ENCODE measurements at regions not wholly inside any gene's neighbourhood (a gene's known extent, or its start where the extent isn't known, plus 50 kb on each side); places are given as distances from the start of the nearest gene placed in this dataset.
"Not testable (repeated sequence)": the region's sequence is repeated elsewhere in the genome, so short reads cannot be mapped to it uniquely, and the experiment has no call there.

DNA sequence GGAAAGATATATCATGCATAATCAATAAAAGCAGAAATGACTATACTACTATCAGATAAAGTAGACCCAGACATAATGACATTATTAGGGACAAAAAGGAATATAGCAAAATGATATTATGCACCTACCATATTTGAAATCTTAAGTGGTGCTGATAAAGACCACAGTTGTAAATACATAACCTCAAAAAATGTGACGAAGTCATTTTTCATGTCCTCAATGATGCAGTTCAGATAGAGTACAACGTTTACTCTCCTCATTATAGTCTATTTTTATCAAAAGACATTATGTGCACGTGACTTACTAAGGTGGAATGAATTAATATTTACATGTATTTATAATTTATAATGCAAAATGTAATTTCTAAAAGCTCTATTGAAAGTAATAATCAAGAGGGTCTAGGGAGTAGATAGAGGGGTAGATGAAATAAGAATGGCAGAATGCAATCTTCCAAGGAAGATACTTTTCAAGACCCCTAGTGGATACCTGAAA is 61.7 kb upstream of the TNFSF4 start:
- Histone ChIP-seq H3K27me3 (replicated peaks; ENCODE audit: control insufficient read depth, insufficient read depth, low read length) (no peaks in the 10 kb centered on the region), H3K9me3 (no peaks in the 10 kb centered on the region), H3K4me1 (peaks cover 9% of the 10 kb centered on the region; the same call in 1 of the 2 replicates), H3K4me3 (ENCODE audit: low read depth, low read length) (no peak overlapping the region), H3K36me3 (ENCODE audit: control insufficient read depth, insufficient read depth, low read length) (no peaks in the 10 kb centered on the region)
- TF ChIP-seq CTCF (IDR thresholded peaks at IDR 0.05; ENCODE audit: insufficient read depth in 1 of 2, low read depth in 1 of 2, low read length in 1 of 2, severe bottlenecking in 1 of 2, unreplicated experiment in 1 of 2) = no peak
- BruUV-seq (replicated peaks) = no TSS peak
- Mint-ChIP-seq H3K4me3 (ENCODE audit: unreplicated experiment) (no peak overlapping the region), H3K27me3 (ENCODE audit: insufficient read depth, unreplicated experiment) (no peaks in the 10 kb centered on the region), H3K9me3 (ENCODE audit: unreplicated experiment) (peaks cover 15% of the 10 kb centered on the region), H3K36me3 (ENCODE audit: insufficient read depth, unreplicated experiment) (no peaks in the 10 kb centered on the region), H3K4me1 (ENCODE audit: low read depth, unreplicated experiment) (peaks cover 9% of the 10 kb centered on the region), H3K27ac (ENCODE audit: unreplicated experiment) (no peak overlapping the region)
- CTCF ChIA-PET = no interaction called here
- DNase-seq = no peak
- POLR2A ChIA-PET = no interaction called here
- intact Hi-C loops (cut with micrococcal nuclease; ENCODE audit: unreplicated experiment) = no loop called here

DNA sequence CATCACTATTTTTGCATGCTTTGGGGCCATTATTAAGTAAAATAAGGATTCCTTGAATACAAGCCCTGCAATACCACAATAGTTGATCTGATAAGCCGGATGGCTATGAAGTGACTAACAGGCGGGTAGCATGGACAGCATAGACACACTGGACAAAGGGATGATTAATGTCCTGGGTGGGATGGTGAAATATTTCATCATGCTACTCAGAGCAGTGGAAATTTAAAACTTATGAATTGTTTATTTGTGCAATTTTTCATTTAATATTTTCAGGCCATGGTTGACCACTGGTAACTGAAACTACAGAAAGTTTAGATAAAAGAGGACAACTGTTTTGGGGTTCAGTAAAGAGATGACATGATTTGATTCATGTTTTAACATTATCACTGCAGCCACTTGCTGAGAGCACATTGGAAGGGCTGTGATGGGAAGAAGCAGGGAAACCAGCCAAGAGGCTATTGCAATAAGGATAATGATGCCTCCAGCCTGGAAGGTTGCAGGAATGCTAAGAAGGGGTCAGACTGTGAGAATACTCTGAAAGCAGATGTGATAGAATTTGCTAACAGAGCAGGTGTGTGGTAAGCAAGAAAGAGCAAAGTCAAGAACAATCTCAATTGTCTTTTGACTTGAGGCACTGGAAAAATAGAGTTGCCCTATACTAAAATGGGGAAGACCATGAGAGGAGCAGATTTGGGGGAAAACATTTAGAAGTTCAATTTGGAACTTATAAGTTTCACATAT is 62.5 kb upstream of the TNFSF4 start:
- H3K9me3 Mint-ChIP-seq (ENCODE audit: unreplicated experiment) = peaks cover 15% of the 10 kb centered on the region
- H3K27ac Mint-ChIP-seq (ENCODE audit: unreplicated experiment) = peak overlapping the region; percentile 48
- H3K36me3 Mint-ChIP-seq (ENCODE audit: insufficient read depth, unreplicated experiment) = no peaks in the 10 kb centered on the region
- DNase-seq = peak in 1 of 2 experiments; percentile 12
- ChIA-PET POLR2A (no interaction called here), CTCF (no interaction called here)
- Histone ChIP-seq H3K4me1 (peaks cover 9% of the 10 kb centered on the region; the same call in 1 of the 2 replicates), H3K4me3 (ENCODE audit: low read depth, low read length) (no peak overlapping the region), H3K27me3 (replicated peaks; ENCODE audit: control insufficient read depth, insufficient read depth, low read length) (no peaks in the 10 kb centered on the region), H3K9me3 (no peaks in the 10 kb centered on the region), H3K36me3 (ENCODE audit: control insufficient read depth, insufficient read depth, low read length) (no peaks in the 10 kb centered on the region)
- intact Hi-C loops (cut with micrococcal nuclease; ENCODE audit: unreplicated experiment) = no loop called here
- no TSS peak for BruUV-seq (replicated peaks)
- H3K4me1 Mint-ChIP-seq (ENCODE audit: low read depth, unreplicated experiment) = peaks cover 9% of the 10 kb centered on the region
- no peaks in the 10 kb centered on the region for H3K27me3 Mint-ChIP-seq (ENCODE audit: insufficient read depth, unreplicated experiment)
- TF ChIP-seq CTCF (IDR thresholded peaks at IDR 0.05; ENCODE audit: insufficient read depth in 1 of 2, low read depth in 1 of 2, low read length in 1 of 2, severe bottlenecking in 1 of 2, unreplicated experiment in 1 of 2) = no peak
- H3K4me3 Mint-ChIP-seq (ENCODE audit: unreplicated experiment) = no peak overlapping the region

- H3K27me3 Mint-ChIP-seq (ENCODE audit: insufficient read depth, unreplicated experiment) = no peaks in the 10 kb centered on the region
- ChIA-PET CTCF (no interaction called here), POLR2A (no interaction called here)
- Histone ChIP-seq H3K4me1 (peaks cover 9% of the 10 kb centered on the region; the same call in 1 of the 2 replicates), H3K9me3 (no peaks in the 10 kb centered on the region), H3K4me3 (ENCODE audit: low read depth, low read length) (no peak overlapping the region), H3K36me3 (ENCODE audit: control insufficient read depth, insufficient read depth, low read length) (no peaks in the 10 kb centered on the region), H3K27me3 (replicated peaks; ENCODE audit: control insufficient read depth, insufficient read depth, low read length) (no peaks in the 10 kb centered on the region)
- intact Hi-C loops (cut with micrococcal nuclease; ENCODE audit: unreplicated experiment) = no loop called here
- H3K9me3 Mint-ChIP-seq (ENCODE audit: unreplicated experiment) = peaks cover 15% of the 10 kb centered on the region
- no peak overlapping the region for H3K4me3 Mint-ChIP-seq (ENCODE audit: unreplicated experiment)
- H3K36me3 Mint-ChIP-seq (ENCODE audit: insufficient read depth, unreplicated experiment) = no peaks in the 10 kb centered on the region
- H3K4me1 Mint-ChIP-seq (ENCODE audit: low read depth, unreplicated experiment) = peaks cover 9% of the 10 kb centered on the region
- no TSS peak for BruUV-seq (replicated peaks)
- no peak overlapping the region for H3K27ac Mint-ChIP-seq (ENCODE audit: unreplicated experiment)
- DNase-seq = no peak
- no peak for TF ChIP-seq CTCF (IDR thresholded peaks at IDR 0.05; ENCODE audit: insufficient read depth in 1 of 2, low read depth in 1 of 2, low read length in 1 of 2, severe bottlenecking in 1 of 2, unreplicated experiment in 1 of 2)
Measured at GRCh38 chr1:173270243-173270642, 63.1 kb upstream of the TNFSF4 start.

DNA sequence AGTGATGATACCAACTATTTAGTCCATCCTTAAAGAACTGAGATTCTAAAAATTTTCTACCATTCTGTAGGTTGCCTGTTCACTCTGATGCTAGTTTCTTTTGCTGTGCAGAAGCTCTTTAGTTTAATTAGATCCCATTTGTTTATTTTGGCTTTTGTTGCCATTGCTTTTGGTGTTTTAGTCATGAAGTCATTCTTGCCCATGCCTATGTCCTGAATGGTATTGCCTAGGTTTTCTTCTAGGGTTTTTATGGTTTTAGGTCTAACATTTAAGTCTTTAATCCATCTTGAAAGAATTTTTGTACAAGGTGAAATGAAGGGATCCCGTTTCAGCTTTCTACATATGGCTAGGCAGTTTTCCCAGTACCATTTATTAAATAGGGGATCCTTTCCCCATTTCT is 63.9 kb upstream of the TNFSF4 start:
- DNase-seq; CTCF ChIA-PET; H3K27me3 Mint-ChIP-seq (ENCODE audit: insufficient read depth, unreplicated experiment); H3K4me1 Mint-ChIP-seq (ENCODE audit: low read depth, unreplicated experiment); H3K27ac Mint-ChIP-seq (ENCODE audit: unreplicated experiment); H3K4me3 Mint-ChIP-seq (ENCODE audit: unreplicated experiment); H3K9me3 ChIP-seq; POLR2A ChIA-PET; H3K36me3 ChIP-seq (ENCODE audit: control insufficient read depth, insufficient read depth, low read length); H3K36me3 Mint-ChIP-seq (ENCODE audit: insufficient read depth, unreplicated experiment); H3K4me1 ChIP-seq; intact Hi-C loops (cut with micrococcal nuclease; ENCODE audit: unreplicated experiment); BruUV-seq (replicated peaks); H3K27me3 ChIP-seq (replicated peaks; ENCODE audit: control insufficient read depth, insufficient read depth, low read length); H3K4me3 ChIP-seq (ENCODE audit: low read depth, low read length): not testable (repeated sequence)
- peaks cover 15% of the 10 kb centered on the region for H3K9me3 Mint-ChIP-seq (ENCODE audit: unreplicated experiment)
